IMR-90 (cell line): ENCODE measurements at regions not wholly inside any gene's neighbourhood (a gene's known extent, or its start where the extent isn't known, plus 50 kb on each side); places are given as distances from the start of the nearest gene placed in this dataset.

Source experiments
- BHLHE40 ChIP-seq: fragments of 150-350 bp; IDR thresholded peaks from 2 replicates; pipeline ENCODE4 v1.6.1; 2016; ENCODE audit warnings: mild to moderate bottlenecking, low read depth, low read length
- CEBPB ChIP-seq: IDR thresholded peaks from 2 replicates; pipeline ENCODE4 v1.6.1; 2012; ENCODE audit warnings: low read depth, low read length, improper control_type of control experiment
- FOS ChIP-seq: fragments of 150-350 bp; IDR thresholded peaks from 2 replicates; pipeline ENCODE4 v1.6.1; 2016; ENCODE audit warnings: low read depth, low read length
- MAFK ChIP-seq: IDR thresholded peaks from 2 replicates; pipeline ENCODE4 v1.6.1; 2012; ENCODE audit warnings: low read depth, low read length, improper control_type of control experiment
- POLR2A ChIP-seq: IDR thresholded peaks from 2 replicates; pipeline ENCODE4 v1.6.1; 2012; ENCODE audit warnings: mild to moderate bottlenecking, low read depth, low read length
- RFX5 ChIP-seq: IDR thresholded peaks from 2 replicates; pipeline ENCODE4 v1.8.0; 2012; ENCODE audit warnings: low read depth, mild to moderate bottlenecking, low read length, moderate library complexity
- SMC3 ChIP-seq: fragments of 150-350 bp; IDR thresholded peaks from 2 replicates; pipeline ENCODE4 v1.6.1; 2016; ENCODE audit warnings: low read depth, mild to moderate bottlenecking, antibody characterized with exemption, low read length, moderate library complexity
- TF ChIP-seq, protein P1 (sequence below): conservative IDR thresholded peaks from 2 replicates; pipeline ENCODE4 v1.5.1; 2012; ENCODE audit warnings: mild to moderate bottlenecking, low read depth, low read length, improper control_type of control experiment
- TF ChIP-seq, protein P2 (sequence below): fragments of 150-350 bp; IDR thresholded peaks from 2 replicates; pipeline ENCODE4 v1.6.1; 2017; ENCODE audit warnings: mild to moderate bottlenecking, antibody characterized with exemption, low read length, low read depth

DNA sequence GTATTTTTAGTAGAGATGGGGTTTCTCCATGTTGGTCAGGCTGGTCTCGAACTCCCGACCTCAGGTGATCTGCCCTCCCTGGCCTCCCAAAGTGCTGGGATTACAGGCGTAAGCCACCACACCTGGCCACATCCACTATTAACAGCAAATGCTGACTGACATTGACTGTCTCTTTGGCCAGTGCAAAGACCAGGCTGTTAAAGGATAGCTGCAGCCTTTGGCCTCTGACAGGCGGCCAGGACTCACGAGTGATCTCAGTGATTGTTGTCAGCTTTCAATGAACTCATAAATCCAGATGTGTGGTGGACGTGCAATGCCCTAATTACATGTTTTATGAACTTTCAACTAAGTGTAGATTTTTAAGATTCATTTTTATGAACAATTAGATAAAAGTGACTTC, 174.4 kb upstream of the EXOC2 start:
- TF ChIP-seq, protein P1, sequence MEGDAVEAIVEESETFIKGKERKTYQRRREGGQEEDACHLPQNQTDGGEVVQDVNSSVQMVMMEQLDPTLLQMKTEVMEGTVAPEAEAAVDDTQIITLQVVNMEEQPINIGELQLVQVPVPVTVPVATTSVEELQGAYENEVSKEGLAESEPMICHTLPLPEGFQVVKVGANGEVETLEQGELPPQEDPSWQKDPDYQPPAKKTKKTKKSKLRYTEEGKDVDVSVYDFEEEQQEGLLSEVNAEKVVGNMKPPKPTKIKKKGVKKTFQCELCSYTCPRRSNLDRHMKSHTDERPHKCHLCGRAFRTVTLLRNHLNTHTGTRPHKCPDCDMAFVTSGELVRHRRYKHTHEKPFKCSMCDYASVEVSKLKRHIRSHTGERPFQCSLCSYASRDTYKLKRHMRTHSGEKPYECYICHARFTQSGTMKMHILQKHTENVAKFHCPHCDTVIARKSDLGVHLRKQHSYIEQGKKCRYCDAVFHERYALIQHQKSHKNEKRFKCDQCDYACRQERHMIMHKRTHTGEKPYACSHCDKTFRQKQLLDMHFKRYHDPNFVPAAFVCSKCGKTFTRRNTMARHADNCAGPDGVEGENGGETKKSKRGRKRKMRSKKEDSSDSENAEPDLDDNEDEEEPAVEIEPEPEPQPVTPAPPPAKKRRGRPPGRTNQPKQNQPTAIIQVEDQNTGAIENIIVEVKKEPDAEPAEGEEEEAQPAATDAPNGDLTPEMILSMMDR = no peak
- TF ChIP-seq MAFK = no peak
- TF ChIP-seq POLR2A = no peak
- no peak for TF ChIP-seq CEBPB
- TF ChIP-seq RFX5 = no peak
- TF ChIP-seq BHLHE40 = no peak
- TF ChIP-seq, protein P2, sequence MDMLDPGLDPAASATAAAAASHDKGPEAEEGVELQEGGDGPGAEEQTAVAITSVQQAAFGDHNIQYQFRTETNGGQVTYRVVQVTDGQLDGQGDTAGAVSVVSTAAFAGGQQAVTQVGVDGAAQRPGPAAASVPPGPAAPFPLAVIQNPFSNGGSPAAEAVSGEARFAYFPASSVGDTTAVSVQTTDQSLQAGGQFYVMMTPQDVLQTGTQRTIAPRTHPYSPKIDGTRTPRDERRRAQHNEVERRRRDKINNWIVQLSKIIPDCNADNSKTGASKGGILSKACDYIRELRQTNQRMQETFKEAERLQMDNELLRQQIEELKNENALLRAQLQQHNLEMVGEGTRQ = no peak
- TF ChIP-seq FOS = no peak
- TF ChIP-seq SMC3 = no peak
